ENCODE measurements at regions not wholly inside any gene's neighbourhood (a gene's known extent, or its start where the extent isn't known, plus 50 kb on each side); places are given as distances from the start of the nearest gene placed in this dataset.

- no peak overlapping the region for H3K27ac ChIP-seq (ENCODE audit: low read depth, low read length)
- peaks cover 3% of the 10 kb centered on the region for H3K9me3 ChIP-seq (ENCODE audit: insufficient read depth, low read depth, low read length)
- H3K79me2 ChIP-seq (ENCODE audit: insufficient read depth, low read length): no peaks in the 10 kb centered on the region
- H3K9ac ChIP-seq (ENCODE audit: low read length): no peak overlapping the region
- H3K4me3 Mint-ChIP-seq (ENCODE audit: unreplicated experiment): no peak overlapping the region
- H3K4me1 Mint-ChIP-seq (ENCODE audit: low read depth, unreplicated experiment): peaks cover 7% of the 10 kb centered on the region
- TF ChIP-seq CTCF (IDR thresholded peaks at IDR 0.05; ENCODE audit: insufficient read depth, low read depth, low read length) (no peak), EZH2 (IDR thresholded peaks at IDR 0.05; ENCODE audit: insufficient read depth, low read length) (no peak)
- peaks cover 2% of the 10 kb centered on the region for H3K9me3 Mint-ChIP-seq (ENCODE audit: unreplicated experiment)
- H3K27ac Mint-ChIP-seq (ENCODE audit: unreplicated experiment): no peak overlapping the region
- H3K4me3 ChIP-seq (ENCODE audit: insufficient read depth, low read depth, low read length): no peak overlapping the region
- FAIRE-seq: no peak
- no peak for DNase-seq (ENCODE audit: low read depth)
- no peaks in the 10 kb centered on the region for H3K36me3 Mint-ChIP-seq (ENCODE audit: low read depth, unreplicated experiment)
- H3K27me3 Mint-ChIP-seq (ENCODE audit: low read depth, unreplicated experiment): no peaks in the 10 kb centered on the region
- H3K4me1 ChIP-seq (ENCODE audit: insufficient read depth, low read length): no peaks in the 10 kb centered on the region
- H3K4me2 ChIP-seq (ENCODE audit: low read length): no peak overlapping the region
- H3K36me3 ChIP-seq (ENCODE audit: insufficient read depth, low read length): no peaks in the 10 kb centered on the region
- no peaks in the 10 kb centered on the region for H4K20me1 ChIP-seq (ENCODE audit: insufficient read depth, low read length)
- no peak overlapping the region for H2AFZ ChIP-seq (ENCODE audit: low read depth, low read length)
- no peaks in the 10 kb centered on the region for H3K27me3 ChIP-seq (ENCODE audit: insufficient read depth, low read length)
Observed at GRCh38 chr9:84499969-84500582, 159.5 kb upstream of the SLC28A3 start.

- peaks cover 7% of the 10 kb centered on the region for H3K4me1 Mint-ChIP-seq (ENCODE audit: low read depth, unreplicated experiment)
- no peak for DNase-seq (ENCODE audit: low read depth)
- Histone ChIP-seq H3K9ac (ENCODE audit: low read length) (no peak overlapping the region), H3K4me2 (ENCODE audit: low read length) (no peak overlapping the region), H3K9me3 (ENCODE audit: insufficient read depth, low read depth, low read length) (peaks cover 4% of the 10 kb centered on the region), H4K20me1 (ENCODE audit: insufficient read depth, low read length) (no peaks in the 10 kb centered on the region), H3K4me1 (ENCODE audit: insufficient read depth, low read length) (no peaks in the 10 kb centered on the region), H3K27me3 (ENCODE audit: insufficient read depth, low read length) (no peaks in the 10 kb centered on the region), H3K79me2 (ENCODE audit: insufficient read depth, low read length) (no peaks in the 10 kb centered on the region), H2AFZ (ENCODE audit: low read depth, low read length) (no peak overlapping the region), H3K36me3 (ENCODE audit: insufficient read depth, low read length) (no peaks in the 10 kb centered on the region), H3K4me3 (ENCODE audit: insufficient read depth, low read depth, low read length) (no peak overlapping the region), H3K27ac (ENCODE audit: low read depth, low read length) (no peak overlapping the region)
- no peak overlapping the region for H3K4me3 Mint-ChIP-seq (ENCODE audit: unreplicated experiment)
- TF ChIP-seq CTCF (IDR thresholded peaks at IDR 0.05; ENCODE audit: insufficient read depth, low read depth, low read length) (no peak), EZH2 (IDR thresholded peaks at IDR 0.05; ENCODE audit: insufficient read depth, low read length) (no peak)
- no peak for FAIRE-seq
- peaks cover 2% of the 10 kb centered on the region for H3K9me3 Mint-ChIP-seq (ENCODE audit: unreplicated experiment)
- H3K27ac Mint-ChIP-seq (ENCODE audit: unreplicated experiment): no peak overlapping the region
- H3K27me3 Mint-ChIP-seq (ENCODE audit: low read depth, unreplicated experiment): no peaks in the 10 kb centered on the region
- no peaks in the 10 kb centered on the region for H3K36me3 Mint-ChIP-seq (ENCODE audit: low read depth, unreplicated experiment)
Observed at GRCh38 chr9:84500826-84501225, 160.3 kb upstream of the SLC28A3 start.

- H4K20me1 ChIP-seq (ENCODE audit: insufficient read depth, low read length): no peaks in the 10 kb centered on the region
- H3K27ac ChIP-seq (ENCODE audit: low read depth, low read length): no peak overlapping the region
- H3K4me1 ChIP-seq (ENCODE audit: insufficient read depth, low read length): no peaks in the 10 kb centered on the region
- no peak overlapping the region for H3K9ac ChIP-seq (ENCODE audit: low read length)
- no peak overlapping the region for H3K4me3 Mint-ChIP-seq (ENCODE audit: unreplicated experiment)
- DNase-seq (ENCODE audit: low read depth) (no peak), FAIRE-seq (no peak)
- TF ChIP-seq EZH2 (IDR thresholded peaks at IDR 0.05; ENCODE audit: insufficient read depth, low read length) (no peak), CTCF (IDR thresholded peaks at IDR 0.05; ENCODE audit: insufficient read depth, low read depth, low read length) (no peak)
- no peaks in the 10 kb centered on the region for H3K36me3 ChIP-seq (ENCODE audit: insufficient read depth, low read length)
- H3K9me3 ChIP-seq (ENCODE audit: insufficient read depth, low read depth, low read length): peaks cover 4% of the 10 kb centered on the region
- H3K27me3 ChIP-seq (ENCODE audit: insufficient read depth, low read length): no peaks in the 10 kb centered on the region
- H3K4me2 ChIP-seq (ENCODE audit: low read length): no peak overlapping the region
- H3K36me3 Mint-ChIP-seq (ENCODE audit: low read depth, unreplicated experiment): no peaks in the 10 kb centered on the region
- H3K4me1 Mint-ChIP-seq (ENCODE audit: low read depth, unreplicated experiment): peaks cover 7% of the 10 kb centered on the region
- H2AFZ ChIP-seq (ENCODE audit: low read depth, low read length): no peak overlapping the region
- no peak overlapping the region for H3K27ac Mint-ChIP-seq (ENCODE audit: unreplicated experiment)
- no peak overlapping the region for H3K4me3 ChIP-seq (ENCODE audit: insufficient read depth, low read depth, low read length)
- H3K27me3 Mint-ChIP-seq (ENCODE audit: low read depth, unreplicated experiment): no peaks in the 10 kb centered on the region
- peaks cover 7% of the 10 kb centered on the region for H3K9me3 Mint-ChIP-seq (ENCODE audit: unreplicated experiment)
- H3K79me2 ChIP-seq (ENCODE audit: insufficient read depth, low read length): no peaks in the 10 kb centered on the region
Observed at GRCh38 chr9:84501587-84501986, 161.0 kb upstream of the SLC28A3 start.
